CD4-positive, alpha-beta T cell treated with Interleukin-15 for 4 hours (primary cell): ENCODE measurements at regions not wholly inside any gene's neighbourhood (a gene's known extent, or its start where the extent isn't known, plus 50 kb on each side); places are given as distances from the start of the nearest gene placed in this dataset.
"Not testable (repeated sequence)": the region's sequence is repeated elsewhere in the genome, so short reads cannot be mapped to it uniquely, and the experiment has no call there.

Experiments
- DNase-seq: peaks from one replicate; pipeline ENCODE4 v3.0.0-alpha.2; 2020; ENCODE audit warnings: low spot score

DNA sequence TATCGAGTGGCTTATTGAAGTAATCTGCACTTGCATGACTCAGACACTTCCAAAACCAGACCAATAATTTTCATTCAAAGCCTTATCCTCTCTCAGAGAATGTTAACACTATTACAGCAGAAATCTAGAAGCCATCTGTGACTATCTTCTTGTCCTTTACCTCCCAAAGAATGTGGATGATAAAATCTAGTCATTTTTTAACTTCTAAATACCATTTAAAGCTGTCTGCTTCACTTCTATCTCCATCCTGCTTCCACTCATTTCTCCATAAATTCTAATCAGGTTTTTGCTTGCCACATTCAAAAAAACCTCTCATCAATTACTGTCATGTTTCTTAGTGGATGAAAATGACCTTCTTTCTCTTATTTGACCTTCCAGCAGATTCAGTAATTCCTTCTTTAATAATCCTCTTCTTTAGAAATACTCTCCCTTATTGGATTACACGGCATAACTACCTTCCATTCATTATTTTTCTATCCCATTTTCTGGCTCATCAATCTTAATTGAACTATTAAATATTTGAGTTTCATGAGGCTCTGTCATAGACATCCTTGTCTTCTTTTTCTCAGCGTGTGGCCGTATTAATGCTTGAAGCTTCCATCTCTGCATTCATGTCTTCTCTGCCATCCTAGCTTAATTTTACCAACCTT, 1999.4 kb downstream of the MRPL39 start:
- DNase-seq, result no peak

DNA sequence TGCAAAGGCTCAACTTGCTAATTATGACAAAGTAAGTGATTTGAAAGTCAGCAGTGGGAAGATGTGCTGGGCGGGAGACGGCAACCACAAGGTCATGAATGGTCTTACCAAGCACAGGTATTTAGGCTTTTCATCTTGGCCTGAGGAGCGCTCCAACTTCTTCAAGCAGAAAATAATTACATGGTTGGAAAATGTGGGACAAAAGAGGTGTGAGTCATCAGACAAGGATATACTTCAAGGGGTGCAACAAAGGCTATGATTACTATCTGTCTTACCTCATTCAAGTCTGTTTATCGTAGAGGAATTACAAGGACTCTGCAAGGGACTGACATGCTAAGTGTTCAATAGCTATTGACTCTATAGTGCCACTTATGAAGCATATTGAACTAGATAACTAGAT, 2005.7 kb downstream of the MRPL39 start:
- DNase-seq, result no peak

DNA sequence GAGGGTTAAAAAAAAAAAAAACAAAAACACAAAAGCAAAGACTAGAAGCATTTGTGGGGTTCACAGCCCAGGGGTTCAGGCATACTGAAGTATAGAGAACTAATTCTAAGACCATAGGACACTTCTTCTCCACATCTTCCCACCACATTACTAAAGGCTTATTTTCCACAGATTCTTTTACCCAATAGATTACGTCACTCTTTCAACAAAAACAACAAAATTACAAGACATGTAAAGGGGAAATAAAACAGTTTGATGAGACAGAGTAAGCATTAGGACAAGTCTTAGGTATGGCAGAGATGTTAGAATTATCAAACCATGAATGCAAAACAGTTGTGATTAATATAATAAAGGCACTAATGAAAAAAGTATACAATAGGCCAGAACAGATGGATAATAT, 2013.7 kb downstream of the MRPL39 start:
- DNase-seq, result no peak

DNA sequence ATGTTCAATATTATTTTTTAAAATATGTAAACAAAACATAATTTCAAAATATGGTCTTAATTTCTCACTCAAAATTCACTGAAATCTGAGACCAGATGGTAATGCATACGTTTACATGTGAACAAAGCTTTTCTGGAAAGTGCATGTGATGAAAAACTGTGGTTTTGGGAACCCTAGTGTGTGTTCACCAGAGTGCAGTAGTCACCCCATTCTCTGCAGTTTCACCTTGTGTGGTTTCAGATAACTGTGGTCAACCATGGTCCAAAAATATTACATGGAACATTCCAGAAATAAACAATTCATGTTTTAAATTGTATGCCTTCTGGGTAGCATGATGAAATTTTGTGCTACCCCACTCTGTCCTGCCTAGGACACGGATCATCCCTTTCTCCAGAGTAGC, 2021.9 kb downstream of the MRPL39 start:
- no peak for DNase-seq

DNA sequence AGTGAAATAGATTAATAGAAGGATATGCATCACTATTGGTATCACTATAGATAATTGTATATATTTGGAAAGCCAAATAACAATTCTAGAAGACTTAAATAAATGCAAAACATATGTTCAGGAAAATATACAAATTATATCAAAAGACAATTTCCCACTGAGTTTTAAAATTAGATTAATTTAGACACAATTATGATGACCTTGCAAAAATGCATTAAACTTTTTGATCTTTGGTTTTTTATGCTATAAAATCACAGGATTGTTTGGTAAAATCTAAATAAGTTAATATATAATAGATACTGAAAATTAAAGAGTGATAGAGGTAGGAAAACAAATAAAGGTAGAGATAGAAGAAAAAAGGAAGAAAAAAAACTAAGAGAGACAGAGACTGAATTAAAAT, 2027.7 kb downstream of the MRPL39 start:
- no peak for DNase-seq

DNA sequence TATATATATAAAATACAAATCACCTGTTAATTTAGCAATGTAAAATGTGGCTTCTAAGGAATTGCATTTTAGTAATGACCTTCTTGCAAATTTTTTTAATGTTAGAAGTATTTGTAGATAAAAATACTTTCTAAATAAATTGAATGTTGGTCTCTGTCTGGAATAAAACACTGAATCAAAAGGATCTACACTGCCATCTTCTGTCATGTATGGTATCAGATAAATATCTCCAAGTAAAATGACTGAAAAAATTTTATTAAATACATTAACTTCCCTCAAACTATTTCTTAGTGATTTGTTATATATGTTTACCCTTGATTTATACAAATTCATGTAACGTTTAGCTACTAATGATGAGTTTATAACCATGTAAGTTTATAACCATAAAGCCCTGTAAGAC, 2029.3 kb downstream of the MRPL39 start:
- no peak for DNase-seq

DNA sequence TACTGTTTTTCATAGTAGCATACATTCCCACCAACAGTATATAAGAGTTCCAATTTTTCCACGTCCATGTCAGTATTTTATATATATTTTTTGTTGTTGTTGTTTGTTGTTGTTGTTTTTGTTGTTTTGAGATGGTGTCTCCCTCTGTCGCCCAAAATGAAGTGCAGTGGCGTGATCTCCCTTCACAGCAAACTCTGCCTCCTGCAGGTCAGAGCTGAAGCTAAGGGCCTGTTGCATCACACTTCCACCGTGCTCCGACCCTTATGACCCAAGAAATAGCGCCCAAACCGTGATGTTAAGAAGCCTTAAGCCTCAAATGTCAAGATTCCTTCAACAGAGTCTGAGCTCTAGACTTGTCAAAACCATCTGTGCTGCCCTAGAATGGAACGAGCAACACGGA, 2032.3 kb downstream of the MRPL39 start:
- DNase-seq, result no peak

DNA sequence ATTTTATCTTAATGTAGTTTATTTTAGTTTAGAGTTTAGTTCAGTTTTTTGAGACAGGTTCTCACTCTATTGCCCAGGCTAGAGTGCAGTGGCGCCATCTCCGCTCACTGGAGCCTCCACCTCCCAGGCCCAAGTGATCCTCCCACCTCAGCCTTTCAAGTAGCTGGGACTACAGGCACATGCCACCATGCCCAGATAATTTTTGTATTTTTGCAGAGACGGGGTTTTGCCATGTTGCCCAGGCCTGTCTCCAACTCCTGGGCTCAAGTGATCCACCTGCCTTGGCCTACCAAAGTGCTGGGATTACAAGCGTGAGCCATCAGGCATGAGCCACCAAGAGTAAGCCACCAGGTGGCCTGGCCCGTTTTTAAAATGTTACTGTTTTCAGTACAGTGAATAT, 2058.4 kb downstream of the MRPL39 start:
- DNase-seq, result not testable (repeated sequence)

DNA sequence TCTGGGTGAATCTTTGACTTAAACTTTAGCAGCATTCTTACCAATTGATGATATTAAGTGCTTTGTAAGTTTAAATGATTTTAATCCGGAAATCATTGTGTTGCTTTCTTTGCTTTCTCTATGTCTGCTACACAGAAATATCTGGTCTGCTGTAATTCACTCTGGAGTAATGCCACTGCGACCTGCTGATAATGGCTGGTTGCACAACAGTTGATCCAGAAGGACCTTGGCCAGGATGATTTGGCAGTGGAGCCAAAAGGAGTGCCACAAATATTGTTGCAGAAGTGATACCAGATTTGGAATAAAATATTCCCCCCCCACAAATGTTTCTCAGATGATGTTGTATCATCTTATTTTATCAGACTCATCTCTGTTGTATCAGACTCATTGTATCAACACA, 2063.9 kb downstream of the MRPL39 start:
- no peak for DNase-seq

DNA sequence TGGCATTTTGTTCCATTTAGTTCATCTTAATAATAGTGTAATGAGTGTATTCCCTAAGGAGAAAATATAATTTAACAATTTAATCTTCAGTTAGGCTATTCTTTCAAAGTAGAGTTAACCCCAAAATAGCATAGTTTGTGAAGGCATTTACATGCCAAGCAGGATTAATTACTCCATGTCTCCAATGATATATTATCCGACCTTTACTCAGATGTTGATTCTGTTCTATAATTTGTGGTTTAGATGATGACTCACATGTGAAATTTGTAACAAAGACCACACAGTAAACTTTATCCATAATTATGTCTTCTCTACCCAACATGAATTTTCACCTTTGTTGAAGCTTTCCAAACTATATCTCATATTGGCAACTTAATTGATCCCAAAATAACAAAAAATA, 2065.2 kb downstream of the MRPL39 start:
- no peak for DNase-seq

DNA sequence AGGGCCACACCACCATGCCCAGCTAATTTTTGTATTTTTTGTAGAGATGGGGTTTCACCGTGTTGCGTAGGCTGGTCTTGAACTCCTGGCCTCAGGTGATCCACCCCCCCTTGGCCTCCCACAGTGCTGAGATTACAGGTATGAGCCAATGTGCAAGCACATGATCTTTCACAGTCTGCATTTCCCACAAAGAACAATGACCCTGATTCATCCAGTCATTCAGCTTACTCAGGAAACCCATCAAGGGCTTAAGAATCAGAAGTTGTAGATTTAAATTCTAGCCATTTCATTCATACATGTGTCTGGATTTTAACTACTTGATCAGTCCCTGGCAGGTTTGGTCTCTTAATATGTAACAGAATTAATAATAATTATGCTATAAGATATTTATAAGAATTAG, 2065.7 kb downstream of the MRPL39 start:
- no peak for DNase-seq

DNA sequence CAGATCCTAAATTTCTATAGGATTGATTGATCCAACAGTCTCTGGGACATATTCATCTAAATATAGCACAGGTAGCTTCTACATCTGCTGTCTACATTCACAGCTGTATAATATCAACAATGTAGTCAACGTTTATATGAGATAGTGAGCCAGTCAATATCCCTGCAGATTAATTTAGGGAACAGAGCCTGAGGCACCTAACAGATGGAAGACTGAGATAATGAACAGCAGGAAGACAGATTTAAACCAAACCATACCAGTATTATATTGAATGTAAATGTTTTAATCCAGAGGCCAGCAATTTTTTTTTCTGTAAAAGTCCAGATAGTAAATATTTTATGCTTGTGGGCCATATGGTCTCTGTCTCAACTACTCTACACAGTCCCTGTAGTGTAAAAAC, 2072.4 kb downstream of the MRPL39 start:
- no peak for DNase-seq

DNA sequence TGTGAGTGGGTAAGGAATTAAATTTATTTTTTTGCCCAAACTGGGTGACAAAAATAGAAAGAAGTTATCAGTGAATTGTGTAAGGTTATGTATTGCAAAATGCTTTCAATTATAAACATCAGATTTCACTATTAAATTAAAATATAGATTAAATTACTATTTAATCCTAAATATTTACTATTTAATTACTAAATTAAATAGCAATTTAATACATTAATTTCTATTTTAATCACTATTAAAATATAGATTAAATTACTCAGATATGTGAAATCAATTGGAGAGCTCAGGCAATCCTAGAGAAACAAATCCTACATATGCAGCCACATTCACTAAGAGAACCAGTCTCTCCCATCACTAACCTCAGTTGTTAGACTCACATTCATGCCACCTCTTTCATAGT, 2075.8 kb downstream of the MRPL39 start:
- no peak for DNase-seq

DNA sequence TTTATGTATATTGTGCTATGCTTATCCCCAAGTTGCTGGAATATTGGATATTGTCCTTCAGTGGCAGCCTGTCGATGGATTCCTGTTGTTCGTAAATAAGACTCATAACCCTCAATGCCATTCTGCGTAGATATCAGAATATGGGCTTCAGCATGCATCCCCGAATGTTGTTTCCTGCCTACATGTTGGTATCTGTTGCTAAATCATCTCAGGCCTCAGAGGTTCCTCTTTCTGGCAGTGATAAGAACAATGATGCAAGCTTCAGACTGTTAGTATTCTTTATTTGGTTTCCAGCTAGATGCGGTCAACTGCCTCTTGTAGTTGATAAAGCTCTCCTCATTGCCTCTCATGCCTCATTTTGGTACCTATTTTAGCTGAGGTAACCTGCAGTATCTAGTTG, 2082.6 kb downstream of the MRPL39 start:
- DNase-seq, result no peak

DNA sequence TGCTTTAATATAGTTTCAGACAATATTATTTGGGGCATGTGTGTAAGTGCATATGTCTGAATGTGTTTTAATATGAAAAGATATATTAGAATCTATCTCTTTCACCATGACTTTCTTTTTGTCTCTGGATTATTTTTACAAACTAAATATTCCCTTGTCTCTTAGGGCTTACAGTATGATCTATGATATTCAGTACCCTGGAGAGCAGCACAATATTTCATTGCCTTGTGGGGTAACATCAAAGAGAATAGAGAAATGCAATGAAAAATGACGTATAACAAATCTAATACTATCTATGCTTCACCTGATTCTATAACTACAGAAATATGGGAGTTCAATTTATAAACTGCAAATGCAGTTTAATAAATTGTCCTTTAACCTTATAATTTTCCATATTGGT, 2084.5 kb downstream of the MRPL39 start:
- no peak for DNase-seq

DNA sequence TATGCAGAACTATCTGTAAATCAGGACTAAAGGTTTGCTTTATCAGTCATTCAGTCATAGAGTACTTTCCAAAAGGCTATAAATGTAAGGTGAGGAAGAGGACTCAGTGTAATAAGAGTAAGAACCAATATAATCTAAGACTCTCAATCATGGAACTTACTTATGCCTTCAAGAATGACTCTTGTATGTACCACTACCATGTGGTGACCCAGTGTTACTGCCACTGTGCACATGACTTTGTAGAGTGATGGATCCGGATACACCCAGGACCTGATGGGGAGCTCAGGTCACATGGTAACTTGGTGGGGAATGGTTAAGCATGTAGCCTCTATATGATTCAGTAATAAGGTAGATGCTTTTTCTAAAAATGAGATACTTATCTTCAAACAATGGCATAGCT, 2099.8 kb downstream of the MRPL39 start:
- DNase-seq, result no peak

DNA sequence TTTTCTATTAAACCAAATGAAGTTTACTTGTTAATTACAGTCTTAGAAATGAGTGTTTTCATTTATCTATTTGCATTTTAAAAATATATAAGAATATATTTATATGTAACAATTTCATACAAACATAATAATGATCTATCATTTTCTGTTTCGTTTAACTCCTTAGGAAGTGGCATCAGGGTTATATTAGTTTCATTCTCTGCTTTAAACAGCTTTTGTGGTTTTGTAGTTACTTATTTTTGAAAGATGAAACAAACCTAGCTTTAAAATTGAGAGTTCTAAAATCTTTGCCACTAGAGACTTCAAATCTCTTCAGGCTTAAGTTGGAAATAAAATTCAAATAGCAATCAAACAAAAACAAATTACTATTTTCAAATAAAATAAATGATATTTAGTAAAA, 2110.6 kb downstream of the MRPL39 start:
- DNase-seq, result no peak

DNA sequence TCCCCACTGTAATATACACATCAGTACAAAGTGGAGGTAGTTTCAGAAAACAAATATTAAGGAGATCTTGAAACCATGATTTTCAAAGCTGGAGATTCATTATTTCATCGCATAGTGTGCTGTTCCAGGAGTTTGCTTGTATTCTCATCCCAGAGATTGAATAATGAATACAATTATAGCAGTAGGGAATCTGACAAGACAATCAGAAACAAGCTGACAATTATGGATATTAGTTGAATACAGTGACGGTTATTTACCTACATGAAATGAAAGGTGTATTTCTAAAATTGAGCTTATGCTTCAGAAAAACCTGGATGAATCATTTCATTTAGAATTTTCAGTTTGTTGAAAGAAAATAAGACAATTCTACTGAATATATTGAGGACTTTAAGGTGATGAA, 2119.0 kb downstream of the MRPL39 start:
- DNase-seq, result no peak

DNA sequence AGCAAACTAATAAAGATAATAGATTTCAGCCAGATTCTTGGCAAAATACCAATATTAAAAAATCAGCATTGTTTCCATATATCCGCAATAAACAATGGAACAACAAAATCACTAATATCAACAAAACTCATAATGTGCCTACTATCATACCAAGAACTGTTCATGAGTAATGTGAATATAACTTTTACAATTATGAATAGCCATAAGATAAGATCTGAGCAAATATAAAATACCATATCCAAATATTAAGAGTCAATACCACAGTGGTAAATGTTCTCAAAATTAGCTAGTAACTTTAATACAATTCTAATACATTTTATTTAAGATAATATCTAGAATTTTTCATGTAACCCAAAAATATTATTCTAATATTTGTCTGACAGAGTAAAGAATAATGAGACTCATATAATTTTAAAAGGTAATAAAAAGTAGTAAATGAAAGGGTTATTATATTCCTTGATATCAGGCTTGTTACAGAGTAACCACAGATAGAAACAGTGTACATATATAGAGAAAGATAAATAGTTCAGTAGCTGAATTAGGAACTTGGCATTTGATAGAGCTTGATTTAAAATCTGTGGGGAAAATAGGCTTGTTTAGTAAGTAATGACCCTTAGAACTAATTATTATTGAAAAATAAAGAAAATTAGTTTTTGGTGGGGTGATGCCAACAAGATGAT, 2126.6 kb downstream of the MRPL39 start:
- no peak for DNase-seq

DNA sequence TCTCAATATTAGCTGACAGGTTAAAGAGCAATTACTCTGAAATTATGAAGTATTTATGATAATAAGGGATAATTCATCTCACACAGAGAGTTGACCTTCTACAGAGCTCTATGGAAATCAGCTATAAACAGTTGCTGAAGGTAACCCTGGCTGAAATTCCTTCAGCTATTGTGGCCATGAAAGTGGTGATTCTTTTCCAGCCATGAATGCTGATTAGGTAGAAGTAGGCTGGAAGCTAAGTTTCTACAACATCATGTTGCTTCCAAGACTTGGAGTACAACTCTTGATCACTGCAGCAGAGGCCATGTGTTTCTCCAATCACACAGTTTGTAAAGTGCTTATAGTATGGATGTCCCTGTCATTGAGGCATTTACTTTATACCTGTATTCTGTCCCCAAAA, 2128.9 kb downstream of the MRPL39 start:
- no peak for DNase-seq

DNA sequence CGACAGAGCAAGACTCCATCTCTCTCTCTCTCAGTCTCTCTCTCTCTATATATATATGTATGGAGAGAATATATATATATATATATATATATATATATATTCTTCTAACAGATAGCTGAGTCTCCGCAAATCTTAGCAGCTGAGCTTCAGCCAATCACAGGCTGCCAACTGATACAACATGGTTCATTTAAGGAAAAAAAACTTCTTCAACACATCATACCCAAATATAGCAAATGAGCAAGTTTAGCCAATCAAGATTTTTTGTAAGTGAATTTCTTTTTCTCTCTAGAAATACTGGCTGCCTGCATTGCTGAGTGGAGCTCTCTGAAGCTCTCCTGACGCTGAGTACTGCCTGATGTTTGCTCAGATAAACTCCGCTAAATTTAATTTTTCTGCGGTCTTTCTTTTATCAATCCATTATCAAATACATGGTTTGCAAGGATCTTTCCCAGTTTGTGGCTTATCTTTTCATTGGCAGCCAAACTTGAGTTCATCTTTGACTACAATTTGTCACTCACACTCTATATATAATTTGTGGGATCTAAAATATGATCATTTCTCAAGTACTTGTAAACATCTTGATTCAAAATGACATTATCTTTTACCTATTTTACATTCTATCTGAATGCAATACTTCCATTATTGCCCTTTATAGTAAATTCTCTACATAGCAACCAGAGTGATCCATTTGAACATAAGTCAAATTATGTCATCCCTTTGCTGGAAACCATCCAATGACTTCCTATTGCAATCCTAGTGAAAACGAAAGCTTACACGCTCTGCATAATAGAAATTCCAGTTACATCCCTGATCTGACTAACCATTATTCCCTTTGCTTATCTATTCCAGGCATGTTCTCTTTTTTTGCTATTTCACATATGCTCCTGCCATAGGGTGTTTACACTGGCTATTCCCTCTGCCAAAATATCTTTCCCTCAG, 2131.7 kb downstream of the MRPL39 start:
- no peak for DNase-seq

DNA sequence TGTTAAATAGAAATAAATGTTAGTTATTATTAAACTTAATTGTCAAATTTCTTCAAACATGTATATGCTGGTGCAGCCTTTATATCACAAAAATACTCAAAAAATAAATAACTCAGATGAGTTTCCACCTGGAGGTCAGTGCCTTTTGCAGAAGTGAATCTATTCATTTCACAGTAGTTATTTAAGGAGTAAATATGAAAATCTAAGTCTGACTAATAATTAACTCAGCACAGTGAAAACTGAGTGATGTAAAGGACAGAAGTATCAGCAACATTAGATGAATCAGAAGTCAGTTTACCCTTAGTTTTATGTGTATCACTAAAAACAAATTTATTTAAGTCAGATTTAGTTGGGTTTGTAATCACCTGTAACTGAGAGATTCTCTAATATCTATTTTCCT, 2135.4 kb downstream of the MRPL39 start:
- no peak for DNase-seq

DNA sequence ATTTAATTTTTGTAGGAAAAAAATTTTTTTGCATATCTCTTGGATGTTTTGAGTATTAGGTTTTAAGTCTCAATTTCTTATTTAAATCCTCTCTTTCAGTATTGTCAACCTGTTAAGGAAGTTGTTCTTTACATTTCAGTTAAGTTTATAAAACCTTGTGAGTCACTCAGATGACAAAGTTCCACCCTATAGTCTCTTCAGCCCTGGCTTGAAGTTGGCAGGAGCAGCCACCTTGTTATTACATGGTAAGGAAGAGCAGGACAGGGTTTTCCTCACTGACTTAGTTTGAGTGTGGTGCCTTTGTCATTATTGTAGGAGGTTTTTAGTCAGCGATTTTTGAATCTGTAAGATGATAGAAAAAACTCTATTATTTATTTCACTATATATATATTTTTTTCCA, 2143.9 kb downstream of the MRPL39 start:
- DNase-seq, result no peak
